NT2/D1 (cell line): ENCODE measurements at regions not wholly inside any gene's neighbourhood (a gene's known extent, or its start where the extent isn't known, plus 50 kb on each side); places are given as distances from the start of the nearest gene placed in this dataset.

Source experiments
- DNase-seq: peaks from one replicate; pipeline ENCODE4 v3.0.0-alpha.2; 2011; ENCODE audit warnings: low read depth, low spot score
- H3K27me3 ChIP-seq: 2 replicates; pipeline ENCODE4 v1.6.0; 2011; ENCODE audit warnings: mild to moderate bottlenecking; ENCODE audit not compliant: insufficient read length, insufficient read depth
- H3K36me3 ChIP-seq: 2 replicates; pipeline ENCODE4 v1.6.1; 2011; ENCODE audit warnings: mild to moderate bottlenecking, low read length, mixed read lengths; ENCODE audit not compliant: insufficient read depth, insufficient read length
- H3K4me1 ChIP-seq: 2 replicates; pipeline ENCODE4 v1.5.1; 2011; ENCODE audit not compliant: insufficient read depth, insufficient read length
- H3K4me3 ChIP-seq: 2 replicates; pipeline ENCODE4 v1.5.1; 2011; ENCODE audit warnings: low read depth; ENCODE audit not compliant: insufficient read length
- H3K9ac ChIP-seq: 2 replicates; pipeline ENCODE4 v1.6.0; 2011; ENCODE audit warnings: low read depth; ENCODE audit not compliant: insufficient read length
- H3K9me3 ChIP-seq: 2 replicates; pipeline ENCODE4 v1.5.1; 2011; ENCODE audit warnings: mild to moderate bottlenecking, low read length; ENCODE audit not compliant: insufficient read depth
- SUZ12 ChIP-seq: IDR thresholded peaks from 2 replicates; pipeline ENCODE4 v1.6.1; 2011; ENCODE audit not compliant: insufficient read length, insufficient read depth; ENCODE audit errors: extremely low read depth
- YY1 ChIP-seq: IDR thresholded peaks from 2 replicates; pipeline ENCODE4 v1.6.1; 2011; ENCODE audit not compliant: insufficient read length, insufficient read depth
- ZNF274 ChIP-seq: IDR thresholded peaks from 2 replicates; pipeline ENCODE4 v1.6.1; 2011; ENCODE audit warnings: mild to moderate bottlenecking, low read depth, low read length

- Histone ChIP-seq H3K4me3 (no peak overlapping the region), H3K36me3 (no peaks in the 10 kb centered on the region), H3K9ac (no peak overlapping the region), H3K4me1 (no peaks in the 10 kb centered on the region), H3K9me3 (0 out of 2 replicates have a peak, but pooled peaks cover 4% of the 10 kb centered on the region), H3K27me3 (no peaks in the 10 kb centered on the region)
- TF ChIP-seq ZNF274 (no peak), SUZ12 (no peak), YY1 (no peak)
- DNase-seq = no peak
Measured at GRCh38 chr11:112811783-112812182, 149.4 kb upstream of the NCAM1 start.

DNA sequence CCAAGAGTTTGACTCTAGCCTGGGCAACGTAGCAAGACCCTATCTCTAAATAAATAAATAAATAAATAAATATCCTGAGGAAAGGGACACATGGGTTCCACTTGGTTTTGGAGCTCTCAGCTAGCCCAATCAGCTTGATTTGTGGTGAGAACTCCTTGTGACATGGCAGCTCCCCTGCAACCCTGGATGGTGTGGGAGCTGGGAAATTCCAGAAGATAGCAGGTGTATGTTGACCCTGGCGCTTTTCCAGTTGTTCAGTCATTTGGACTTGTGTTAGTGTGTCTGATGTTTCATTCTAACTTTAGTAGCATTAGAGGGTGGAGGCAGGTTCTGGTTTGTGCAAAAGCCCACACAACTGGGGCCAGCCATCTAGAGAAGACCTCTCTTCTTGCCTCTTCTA, 148.5 kb upstream of the NCAM1 start:
- H3K4me1 ChIP-seq = no peaks in the 10 kb centered on the region
- H3K36me3 ChIP-seq = no peaks in the 10 kb centered on the region
- H3K4me3 ChIP-seq = no peak overlapping the region
- no peak overlapping the region for H3K9ac ChIP-seq
- no peaks in the 10 kb centered on the region for H3K27me3 ChIP-seq
- H3K9me3 ChIP-seq = 0 out of 2 replicates have a peak, but pooled peaks cover 4% of the 10 kb centered on the region
- peak; percentile 56 for TF ChIP-seq ZNF274
- no peak for TF ChIP-seq SUZ12
- no peak for DNase-seq

- Histone ChIP-seq H3K9me3 (0 out of 2 replicates have a peak, but pooled peaks cover 4% of the 10 kb centered on the region), H3K4me3 (no peak overlapping the region), H3K9ac (no peak overlapping the region), H3K4me1 (no peaks in the 10 kb centered on the region), H3K27me3 (no peaks in the 10 kb centered on the region), H3K36me3 (no peaks in the 10 kb centered on the region)
- TF ChIP-seq ZNF274 (no peak), SUZ12 (no peak), YY1 (no peak)
- no peak for DNase-seq
Measured at GRCh38 chr11:112814168-112814567, 147.1 kb upstream of the NCAM1 start.

DNA sequence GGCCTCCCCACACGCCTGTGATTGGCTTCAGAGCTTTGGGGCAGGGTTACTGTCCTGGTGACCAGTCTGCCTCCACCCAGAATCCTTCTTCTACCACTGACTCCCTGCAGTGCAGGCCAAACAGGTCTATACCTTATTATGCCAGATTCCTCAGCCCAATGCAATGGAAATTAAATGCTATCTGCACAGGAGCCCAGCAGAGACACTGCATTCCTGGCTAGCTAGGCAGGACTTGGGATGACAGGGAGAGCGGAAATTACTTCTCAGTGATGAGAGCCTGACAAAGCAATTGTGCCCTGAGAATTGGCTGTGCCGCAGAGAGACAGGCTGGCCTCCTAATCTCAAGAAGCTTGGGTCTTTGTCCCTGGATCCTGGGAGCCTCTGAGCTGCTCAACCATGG, 143.8 kb upstream of the NCAM1 start:
- H3K27me3 ChIP-seq = no peaks in the 10 kb centered on the region
- H3K36me3 ChIP-seq = no peaks in the 10 kb centered on the region
- no peak overlapping the region for H3K9ac ChIP-seq
- DNase-seq = no peak
- no peaks in the 10 kb centered on the region for H3K9me3 ChIP-seq
- peaks cover 3% of the 10 kb centered on the region for H3K4me1 ChIP-seq
- no peak for TF ChIP-seq SUZ12
- no peak for TF ChIP-seq YY1
- TF ChIP-seq ZNF274 = no peak
- H3K4me3 ChIP-seq = no peak overlapping the region

DNA sequence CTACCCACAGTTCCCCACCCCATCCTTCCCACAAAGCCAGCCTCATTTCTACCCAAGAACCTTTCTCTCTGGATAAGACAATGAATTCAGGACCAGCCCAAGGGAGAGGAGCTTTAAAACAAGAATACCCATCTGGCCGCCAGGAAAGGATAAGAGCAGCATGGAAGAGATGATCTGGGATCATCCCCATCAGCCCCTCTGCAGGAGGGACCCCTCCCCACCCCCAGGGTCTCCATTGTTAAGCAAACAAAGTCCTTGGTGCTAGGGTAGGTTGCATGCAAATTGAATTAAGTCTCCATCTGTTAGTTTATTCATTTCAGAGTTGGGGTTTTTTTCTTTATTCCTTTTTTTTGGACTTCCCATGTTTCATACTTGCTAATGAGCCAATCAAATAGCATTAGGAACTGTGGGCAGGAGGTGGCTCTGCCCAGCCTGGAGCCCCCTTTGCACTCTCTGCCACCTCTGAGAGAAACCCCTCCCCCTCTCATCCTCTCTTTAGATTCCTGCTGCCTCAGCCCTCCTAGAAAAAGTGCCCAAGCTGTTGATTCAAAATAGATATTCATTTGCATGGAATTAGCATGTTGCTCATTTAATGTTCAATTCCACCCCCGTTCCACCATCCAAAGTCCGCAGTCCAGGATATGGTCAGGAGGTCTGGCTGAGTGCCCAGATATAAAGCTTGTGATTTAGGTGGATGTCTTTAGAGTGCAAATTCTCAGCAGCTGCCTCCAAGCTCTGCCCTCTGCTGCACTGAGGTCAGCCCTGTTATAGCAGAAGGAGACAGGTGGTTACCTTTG, 138.5 kb upstream of the NCAM1 start:
- no peak overlapping the region for H3K4me3 ChIP-seq
- TF ChIP-seq ZNF274 (no peak), YY1 (no peak)
- H3K36me3 ChIP-seq = no peaks in the 10 kb centered on the region
- H3K4me1 ChIP-seq = peaks cover 3% of the 10 kb centered on the region
- H3K27me3 ChIP-seq = no peaks in the 10 kb centered on the region
- peaks cover 10% of the 10 kb centered on the region; the same call in 1 of the 2 replicates for H3K9me3 ChIP-seq
- peak; percentile 89 for DNase-seq
- H3K9ac ChIP-seq = no peak overlapping the region

DNA sequence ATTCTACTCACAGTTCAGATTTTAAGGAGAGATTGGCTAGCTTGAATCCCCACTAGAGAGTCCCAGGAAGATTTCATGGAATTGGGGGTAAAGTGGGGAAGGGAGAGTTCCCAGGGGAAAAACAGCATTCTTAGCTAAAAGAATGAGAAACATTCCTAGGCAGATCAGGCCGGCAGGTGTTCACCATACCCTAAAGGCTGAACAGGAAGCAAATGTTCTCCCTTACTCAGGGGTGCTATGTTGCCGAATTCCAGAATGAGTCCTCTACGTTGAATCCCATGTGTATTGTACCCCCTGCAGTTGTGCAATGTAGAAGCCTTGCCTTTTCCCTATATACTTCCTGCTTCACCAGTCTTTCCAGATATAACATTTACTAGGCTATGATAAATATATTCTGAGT, 135.2 kb upstream of the NCAM1 start:
- no peak for DNase-seq
- Histone ChIP-seq H3K4me1 (peaks cover 3% of the 10 kb centered on the region), H3K36me3 (no peaks in the 10 kb centered on the region), H3K4me3 (no peak overlapping the region), H3K27me3 (no peaks in the 10 kb centered on the region), H3K9ac (no peak overlapping the region), H3K9me3 (peaks cover 10% of the 10 kb centered on the region; the same call in 1 of the 2 replicates)
- TF ChIP-seq SUZ12 (no peak), ZNF274 (no peak), YY1 (no peak)

- H3K36me3 ChIP-seq = no peaks in the 10 kb centered on the region
- H3K9ac ChIP-seq = no peak overlapping the region
- no peaks in the 10 kb centered on the region for H3K27me3 ChIP-seq
- TF ChIP-seq SUZ12 (no peak), YY1 (no peak), ZNF274 (no peak)
- peaks cover 10% of the 10 kb centered on the region; the same call in 1 of the 2 replicates for H3K9me3 ChIP-seq
- no peak overlapping the region for H3K4me3 ChIP-seq
- no peak for DNase-seq
- H3K4me1 ChIP-seq = peaks cover 3% of the 10 kb centered on the region
Measured at GRCh38 chr11:112826788-112827187, 134.4 kb upstream of the NCAM1 start.
